H9 (cell line): ENCODE measurements at regions not wholly inside any gene's neighbourhood (a gene's known extent, or its start where the extent isn't known, plus 50 kb on each side); places are given as distances from the start of the nearest gene placed in this dataset.

Experiments
- DNase-seq: peaks from one replicate; pipeline ENCODE4 v3.0.0-alpha.2; 2017
- H2AFZ ChIP-seq: one replicate; pipeline ENCODE4 v1.6.1; 2013; ENCODE audit warnings: mild to moderate bottlenecking, low read length, control low read depth, moderate library complexity
- H2AK5ac ChIP-seq: 2 replicates; pipeline ENCODE4 v1.6.1; 2013; ENCODE audit warnings: low read length, control low read depth, mixed read lengths; ENCODE audit not compliant: insufficient read length
- H2BK120ac ChIP-seq: one replicate; pipeline ENCODE4 v1.6.1; 2013; ENCODE audit warnings: low read depth, mild to moderate bottlenecking, low read length, control low read depth, inconsistent platforms; ENCODE audit not compliant: poor library complexity, severe bottlenecking
- H2BK12ac ChIP-seq: 2 replicates; pipeline ENCODE4 v1.6.1; 2013; ENCODE audit warnings: low read length, control low read depth, mixed read lengths, low read depth; ENCODE audit not compliant: insufficient read length
- H2BK15ac ChIP-seq: 2 replicates; pipeline ENCODE4 v1.6.1; 2013; ENCODE audit warnings: low read depth, low read length, control low read depth
- H2BK20ac ChIP-seq: one replicate; pipeline ENCODE4 v1.6.1; 2013; ENCODE audit warnings: low read depth, mild to moderate bottlenecking, low read length, control low read depth, inconsistent platforms; ENCODE audit not compliant: poor library complexity, severe bottlenecking
- H2BK5ac ChIP-seq: 2 replicates; pipeline ENCODE4 v1.6.1; 2013; ENCODE audit warnings: low read length, control low read depth, mixed read lengths; ENCODE audit not compliant: insufficient read length
- H3K14ac ChIP-seq: 2 replicates; pipeline ENCODE4 v1.6.1; 2013; ENCODE audit warnings: low read length, control low read depth; ENCODE audit not compliant: insufficient read depth
- H3K18ac ChIP-seq: 2 replicates; pipeline ENCODE4 v1.6.1; 2013; ENCODE audit warnings: low read depth, mild to moderate bottlenecking, mixed read lengths, low read length, control low read depth; ENCODE audit not compliant: insufficient read length
- H3K23ac ChIP-seq: 2 replicates; pipeline ENCODE4 v1.6.1; 2013; ENCODE audit warnings: low read length, control low read depth, mixed read lengths, low read depth; ENCODE audit not compliant: insufficient read length
- H3K23me2 ChIP-seq: 2 replicates; pipeline ENCODE4 v1.6.1; 2013; ENCODE audit warnings: low read depth, mild to moderate bottlenecking, mixed read lengths, low read length, control low read depth; ENCODE audit not compliant: insufficient read length, poor library complexity, severe bottlenecking
- H3K27ac ChIP-seq: 2 replicates; pipeline ENCODE4 v1.5.1; 2013; ENCODE audit warnings: low read length, control low read depth, mixed read lengths, low read depth; ENCODE audit not compliant: insufficient read length
- H3K27me3 ChIP-seq: 2 replicates; pipeline ENCODE4 v1.6.1; 2013; ENCODE audit warnings: low read length, control low read depth, inconsistent platforms; ENCODE audit not compliant: insufficient read depth
- H3K4ac ChIP-seq: 2 replicates; pipeline ENCODE4 v1.6.1; 2013; ENCODE audit warnings: low read depth, mild to moderate bottlenecking, control low read depth, inconsistent platforms, low read length, moderate library complexity
- H3K4me1 ChIP-seq: 2 replicates; pipeline ENCODE4 v1.6.1; 2013; ENCODE audit warnings: low read length, control low read depth, inconsistent platforms; ENCODE audit not compliant: insufficient read depth
- H3K4me2 ChIP-seq: 2 replicates; pipeline ENCODE4 v1.6.1; 2013; ENCODE audit warnings: low read length, control low read depth, mixed read lengths; ENCODE audit not compliant: insufficient read length, insufficient read depth
- H3K56ac ChIP-seq: 2 replicates; pipeline ENCODE4 v1.6.1; 2013; ENCODE audit warnings: low read depth, mild to moderate bottlenecking, mixed read lengths, low read length, control low read depth; ENCODE audit not compliant: insufficient read length
- H3K79me1 ChIP-seq: 2 replicates; pipeline ENCODE4 v1.6.1; 2013; ENCODE audit warnings: low read depth, mild to moderate bottlenecking, moderate library complexity, low read length, control low read depth, inconsistent platforms; ENCODE audit not compliant: insufficient read depth, poor library complexity, severe bottlenecking
- H3K79me2 ChIP-seq: 2 replicates; pipeline ENCODE4 v1.6.1; 2013; ENCODE audit warnings: low read length, control low read depth, inconsistent platforms; ENCODE audit not compliant: insufficient read depth
- H3K9ac ChIP-seq: 2 replicates; pipeline ENCODE4 v1.6.1; 2013; ENCODE audit warnings: low read length, control low read depth, mixed read lengths; ENCODE audit not compliant: insufficient read length; ENCODE audit errors: extremely low read depth
- H3K9me3 ChIP-seq: one replicate; pipeline ENCODE4 v1.6.1; 2013; ENCODE audit warnings: low read depth, low read length, inconsistent platforms; ENCODE audit not compliant: control insufficient read depth
- H3T11ph ChIP-seq: one replicate; pipeline ENCODE4 v1.6.1; 2013; ENCODE audit warnings: mild to moderate bottlenecking, low read length, control low read depth, inconsistent platforms
- H4K20me1 ChIP-seq: one replicate; pipeline ENCODE4 v1.6.1; 2013; ENCODE audit not compliant: control insufficient read depth, insufficient read length, insufficient read depth
- H4K5ac ChIP-seq: 2 replicates; pipeline ENCODE4 v1.6.1; 2013; ENCODE audit warnings: low read depth, mild to moderate bottlenecking, mixed read lengths, low read length, control low read depth; ENCODE audit not compliant: insufficient read length
- H4K8ac ChIP-seq: replicated peaks from 2 replicates; pipeline ENCODE4 v1.6.1; 2013; ENCODE audit warnings: low read length, control low read depth, mixed read lengths, low read depth; ENCODE audit not compliant: insufficient read length
- H4K91ac ChIP-seq: 2 replicates; pipeline ENCODE4 v1.6.1; 2013; ENCODE audit warnings: low read depth, mild to moderate bottlenecking, moderate library complexity, mixed read lengths, low read length, control low read depth; ENCODE audit not compliant: insufficient read length
- H3K27ac Mint-ChIP-seq, 3 experiments: 2 replicates in 2 of 3; 3 replicates in 1 of 3; pipeline ENCODE4 v1.8.0; 2020 to 2021; ENCODE audit warnings: mixed read lengths in 3 of 3, mild to moderate bottlenecking in 1 of 3, moderate library complexity in 1 of 3
- H3K27me3 Mint-ChIP-seq: 2 replicates; pipeline ENCODE4 v1.8.0; 2021; ENCODE audit warnings: low read depth, mild to moderate bottlenecking, moderate library complexity, mixed read lengths
- H3K36me3 Mint-ChIP-seq, 3 experiments: 2 replicates in 2 of 3; 3 replicates in 1 of 3; pipeline ENCODE4 v1.8.0; 2020 to 2021; ENCODE audit warnings: low read depth in 3 of 3, mixed read lengths in 3 of 3; ENCODE audit not compliant: insufficient read depth in 1 of 3
- H3K4me1 Mint-ChIP-seq, 2 experiments: 2 replicates each; pipeline ENCODE4 v1.8.0; 2020; ENCODE audit warnings: mixed read lengths in 2 of 2
- H3K4me3 Mint-ChIP-seq, 2 experiments: 2 replicates in 1 of 2; 3 replicates in 1 of 2; pipeline ENCODE4 v1.8.0; 2020 to 2021; ENCODE audit warnings: mild to moderate bottlenecking in 2 of 2, mixed read lengths in 2 of 2, moderate library complexity in 1 of 2
- H3K9me3 Mint-ChIP-seq, 2 experiments: 2 replicates in 1 of 2; 3 replicates in 1 of 2; pipeline ENCODE4 v1.8.0; 2020; ENCODE audit warnings: mild to moderate bottlenecking in 2 of 2, mixed read lengths in 2 of 2, moderate library complexity in 1 of 2
- WGBS: extraction: QIAGEN DNeasy Blood & Tissue Kit; methylation state at CpG from one replicate; pipeline ENCODE4 v1.1.7; 2013; ENCODE audit warnings: missing lambda C conversion rate, low lambda C conversion rate, mixed read lengths; ENCODE audit not compliant: insufficient read length; ENCODE audit errors: extremely low coverage; 5-methylcytosine and 5-hydroxymethylcytosine counted together
- TF ChIP-seq, protein P1 (sequence below): fragments of 200-600 bp; sonication (generic); conservative IDR thresholded peaks from 3 replicates; pipeline ENCODE4 v1.8.0; 2021; ENCODE audit warnings: antibody characterized with exemption, mild to moderate bottlenecking

DNA sequence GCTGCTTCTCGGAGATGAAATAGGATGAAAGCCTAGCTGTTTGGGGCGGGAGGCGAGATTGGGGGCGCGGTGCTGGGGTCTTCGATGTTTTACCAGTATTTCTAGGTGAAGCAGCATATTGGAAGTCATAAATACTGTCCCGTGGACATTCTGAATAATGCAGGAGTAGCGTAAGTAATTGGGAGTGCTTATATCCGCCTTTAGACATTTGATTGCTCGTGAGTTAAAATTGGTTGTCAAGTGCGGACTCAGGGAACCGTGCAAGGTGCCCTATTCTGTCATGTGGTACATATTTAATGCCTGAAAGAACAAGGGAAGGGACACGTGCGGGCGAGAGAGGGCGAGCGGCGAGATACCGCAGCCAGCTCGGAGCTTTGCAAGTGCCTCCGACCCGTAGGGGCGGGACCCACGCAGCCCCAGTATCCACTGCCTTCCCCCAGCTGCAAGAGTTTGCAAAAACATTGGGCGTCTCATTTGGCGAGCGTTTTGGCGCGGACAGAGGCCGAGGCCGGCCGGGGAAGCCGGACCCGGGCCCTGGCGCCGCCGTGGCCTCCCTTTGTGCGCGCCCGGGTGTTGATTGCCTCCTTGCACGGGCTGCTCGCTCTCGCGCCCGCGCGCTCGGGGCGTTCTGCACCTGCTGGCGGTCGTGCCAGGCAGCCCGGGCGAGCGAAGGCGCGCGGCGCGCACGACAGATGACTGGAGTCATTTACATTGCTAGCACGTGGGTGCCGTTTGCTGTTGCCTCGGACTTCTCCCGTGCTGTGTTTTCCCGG, 849.8 kb upstream of the RBFOX1 start:
- no peaks in the 10 kb centered on the region for H3K9me3 ChIP-seq
- H2AFZ ChIP-seq, result no peak overlapping the region
- H3K27ac Mint-ChIP-seq, result no peak overlapping the region
- WGBS, result no CpG with 5 or more reads among the region's 65 CpGs
- H2AK5ac ChIP-seq, result no peak overlapping the region
- H3K18ac ChIP-seq, result no peak overlapping the region
- no peaks in the 10 kb centered on the region for H4K20me1 ChIP-seq
- H3K36me3 Mint-ChIP-seq, result peaks cover 0 to 1% (median under 1%) of the 10 kb centered on the region in 3 experiments; a peak in 2 of 7 replicates
- H3K27me3 Mint-ChIP-seq, result peaks cover 30% of the 10 kb centered on the region
- no peak overlapping the region for H3K23ac ChIP-seq
- H3T11ph ChIP-seq, result no peak overlapping the region
- H3K27ac ChIP-seq, result no peak overlapping the region
- H4K91ac ChIP-seq, result no peak overlapping the region
- H3K9ac ChIP-seq, result no peak overlapping the region
- peaks cover 8% of the 10 kb centered on the region for H3K23me2 ChIP-seq
- H3K4me1 Mint-ChIP-seq, result peaks cover 9 to 16% of the 10 kb centered on the region in 2 experiments
- H3K79me1 ChIP-seq, result no peaks in the 10 kb centered on the region
- no peak overlapping the region for H2BK15ac ChIP-seq
- peak; percentile 28 for DNase-seq
- H4K5ac ChIP-seq, result no peak overlapping the region
- peaks cover 0 to 1% of the 10 kb centered on the region in 2 experiments; a peak in 3 of 5 replicates for H3K9me3 Mint-ChIP-seq
- H3K4me3 Mint-ChIP-seq, result peak overlapping the region; percentile 72 to 83
- H2BK12ac ChIP-seq, result no peak overlapping the region
- TF ChIP-seq, protein P1, sequence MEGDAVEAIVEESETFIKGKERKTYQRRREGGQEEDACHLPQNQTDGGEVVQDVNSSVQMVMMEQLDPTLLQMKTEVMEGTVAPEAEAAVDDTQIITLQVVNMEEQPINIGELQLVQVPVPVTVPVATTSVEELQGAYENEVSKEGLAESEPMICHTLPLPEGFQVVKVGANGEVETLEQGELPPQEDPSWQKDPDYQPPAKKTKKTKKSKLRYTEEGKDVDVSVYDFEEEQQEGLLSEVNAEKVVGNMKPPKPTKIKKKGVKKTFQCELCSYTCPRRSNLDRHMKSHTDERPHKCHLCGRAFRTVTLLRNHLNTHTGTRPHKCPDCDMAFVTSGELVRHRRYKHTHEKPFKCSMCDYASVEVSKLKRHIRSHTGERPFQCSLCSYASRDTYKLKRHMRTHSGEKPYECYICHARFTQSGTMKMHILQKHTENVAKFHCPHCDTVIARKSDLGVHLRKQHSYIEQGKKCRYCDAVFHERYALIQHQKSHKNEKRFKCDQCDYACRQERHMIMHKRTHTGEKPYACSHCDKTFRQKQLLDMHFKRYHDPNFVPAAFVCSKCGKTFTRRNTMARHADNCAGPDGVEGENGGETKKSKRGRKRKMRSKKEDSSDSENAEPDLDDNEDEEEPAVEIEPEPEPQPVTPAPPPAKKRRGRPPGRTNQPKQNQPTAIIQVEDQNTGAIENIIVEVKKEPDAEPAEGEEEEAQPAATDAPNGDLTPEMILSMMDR, result no peak
- H3K14ac ChIP-seq, result no peak overlapping the region
- no peak overlapping the region for H3K4ac ChIP-seq
- no peaks in the 10 kb centered on the region; the same call in 1 of the 2 replicates for H3K4me1 ChIP-seq
- no peak overlapping the region for H2BK120ac ChIP-seq
- H3K79me2 ChIP-seq, result no peaks in the 10 kb centered on the region
- H3K27me3 ChIP-seq, result no peaks in the 10 kb centered on the region; the same call in 1 of the 2 replicates
- H2BK20ac ChIP-seq, result no peak overlapping the region
- peak overlapping the region; percentile 60 for H3K4me2 ChIP-seq
- H2BK5ac ChIP-seq, result no peak overlapping the region
- H4K8ac ChIP-seq, result no peak overlapping the region
- H3K56ac ChIP-seq, result no peak overlapping the region
